GM13976 (cell line): ENCODE measurements at regions not wholly inside any gene's neighbourhood (a gene's known extent, or its start where the extent isn't known, plus 50 kb on each side); places are given as distances from the start of the nearest gene placed in this dataset.

ENCODE experiments used
- DNase-seq: peaks from one replicate; pipeline ENCODE4 v3.0.0; 2012; ENCODE audit warnings: low spot score
- CTCF ChIP-seq: IDR thresholded peaks from 2 replicates; pipeline ENCODE4 v1.5.1; 2012; ENCODE audit warnings: borderline replicate concordance, mild to moderate bottlenecking; ENCODE audit not compliant: insufficient read depth; ENCODE audit errors: extremely low read depth, missing control alignments, control extremely low read depth
- in situ Hi-C: fragments of 300-500 bp; cut with MboI; formaldehyde crosslinking; loops from one replicate; pipeline ENCODE4 v1.12.0; 2022; ENCODE audit warnings: low sequenced_read_pairs, mixed read lengths, inconsistent platforms; ENCODE audit not compliant: unreplicated experiment

DNA sequence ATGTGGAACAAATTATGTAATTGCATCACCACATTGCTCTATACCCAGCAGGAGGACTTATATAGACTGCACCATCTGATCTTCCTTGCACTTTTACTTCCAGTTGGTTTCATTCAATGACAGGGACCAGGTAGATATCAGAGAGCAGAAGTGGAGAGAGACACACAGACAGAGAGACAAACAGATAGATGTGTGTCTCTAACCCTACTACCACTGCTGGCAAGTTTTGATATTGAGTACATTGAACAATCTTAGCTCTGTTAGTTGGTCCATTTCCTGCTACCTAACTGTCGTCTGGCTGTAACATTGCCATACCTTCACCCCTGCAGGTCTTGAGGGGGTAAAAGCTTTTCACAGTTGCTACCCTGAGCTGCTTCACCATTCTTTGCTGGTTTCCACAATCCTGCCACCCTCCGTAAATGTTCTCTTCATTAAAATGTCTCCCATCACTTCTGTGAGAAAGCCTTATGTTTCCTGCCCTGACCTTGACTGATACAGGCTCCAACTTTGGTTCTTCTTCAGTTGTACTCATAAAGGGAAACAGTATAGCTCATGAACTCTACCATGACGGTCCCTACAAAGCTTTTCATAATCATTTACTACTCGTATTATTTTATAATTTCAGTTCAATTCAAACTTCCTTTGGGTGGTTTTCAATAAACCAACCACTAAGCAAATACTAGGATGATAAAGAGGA, 62.3 kb upstream of the ITGA4 start:
- in situ Hi-C loops: no loop called here
- DNase-seq: no peak
- no peak for TF ChIP-seq CTCF

- in situ Hi-C loops: no loop called here
- TF ChIP-seq CTCF: no peak
- no peak for DNase-seq
Observed at GRCh38 chr2:181395851-181396250, 61.3 kb upstream of the ITGA4 start.

- DNase-seq: no peak
- in situ Hi-C loops: no loop called here
- no peak for TF ChIP-seq CTCF
Observed at GRCh38 chr2:181396256-181397123, 60.7 kb upstream of the ITGA4 start.

GRCh38 chr2:181397331-181397730, 59.9 kb upstream of the ITGA4 start:
- in situ Hi-C loops: no loop called here
- no peak for TF ChIP-seq CTCF
- no peak for DNase-seq

DNA sequence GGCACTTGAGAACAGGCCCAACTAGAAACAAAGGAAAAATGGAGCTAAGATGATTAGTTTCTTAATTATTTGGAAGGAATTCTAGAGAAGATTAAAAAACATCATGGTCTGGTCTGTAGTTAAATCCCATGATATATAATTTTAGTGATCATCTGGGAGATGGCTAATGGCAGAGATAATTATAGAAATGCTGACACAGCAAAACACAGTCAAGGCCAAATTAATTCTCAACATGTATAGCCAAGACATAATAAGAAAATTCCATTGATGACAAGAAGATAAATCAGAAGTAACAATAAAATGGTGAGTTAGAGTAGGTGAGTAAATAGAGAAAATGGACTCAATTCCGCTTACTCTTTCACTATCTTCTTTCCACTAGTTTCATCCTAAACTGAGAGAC, 59.2 kb upstream of the ITGA4 start:
- TF ChIP-seq CTCF: no peak
- no peak for DNase-seq
- in situ Hi-C loops: no loop called here

DNA sequence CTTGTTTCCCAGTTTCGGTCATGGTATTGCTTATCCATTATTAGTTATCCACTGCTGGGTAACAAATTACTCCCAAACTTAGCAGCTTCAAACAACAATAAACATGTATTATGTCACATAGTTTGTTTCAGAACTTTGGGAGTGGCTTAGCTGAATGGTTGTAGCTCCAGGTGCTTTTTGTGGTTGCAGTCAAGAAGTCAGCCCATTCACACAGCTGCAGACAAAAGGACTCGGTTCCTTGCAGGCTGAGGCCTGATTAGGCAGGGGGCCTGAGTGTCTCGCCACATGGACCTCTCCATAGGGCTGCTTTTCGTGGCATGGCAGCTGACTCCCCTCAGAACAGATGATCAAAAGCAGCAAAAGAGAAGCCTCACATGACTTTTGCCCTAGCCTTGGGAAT, 58.2 kb upstream of the ITGA4 start:
- in situ Hi-C loops: no loop called here
- DNase-seq: no peak
- TF ChIP-seq CTCF: no peak
